ENCODE measurements at regions not wholly inside any gene's neighbourhood (a gene's known extent, or its start where the extent isn't known, plus 50 kb on each side); places are given as distances from the start of the nearest gene placed in this dataset.

- no peak for DNase-seq (ENCODE audit: low read depth)
Observed at GRCh38 chr18:11199477-11199876, 50.1 kb upstream of the PIEZO2 start.

All from RPMI7951 (cell line).